Fibroblast of skin of abdomen (primary cell): ENCODE measurements at regions not wholly inside any gene's neighbourhood (a gene's known extent, or its start where the extent isn't known, plus 50 kb on each side); places are given as distances from the start of the nearest gene placed in this dataset.
"Not testable (repeated sequence)": the region's sequence is repeated elsewhere in the genome, so short reads cannot be mapped to it uniquely, and the experiment has no call there.

Experiments used
- DNase-seq: peaks from one replicate; pipeline ENCODE4 v3.0.0-alpha.2; 2013

- no peak for DNase-seq
Measured at GRCh38 chr6:3617681-3618311, 133.7 kb downstream of the PXDC1 start.

- DNase-seq = no peak
Measured at GRCh38 chr6:3617192-3617631, 134.3 kb downstream of the PXDC1 start.

- no peak for DNase-seq
Measured at GRCh38 chr6:3616565-3617176, 134.8 kb downstream of the PXDC1 start.

GRCh38 chr6:3615391-3616380 is 135.8 kb downstream of the PXDC1 start:
- DNase-seq = no peak

GRCh38 chr6:3614918-3615317 is 136.6 kb downstream of the PXDC1 start:
- DNase-seq = no peak

GRCh38 chr6:3613565-3613964 is 137.9 kb downstream of the PXDC1 start:
- not testable (repeated sequence) for DNase-seq

- DNase-seq = peak; percentile 93
Measured at GRCh38 chr6:3612341-3613041, 139.0 kb downstream of the PXDC1 start.

- DNase-seq = no peak
Measured at GRCh38 chr6:3610921-3611320, 140.6 kb downstream of the PXDC1 start.

GRCh38 chr6:3610206-3610605 is 141.3 kb downstream of the PXDC1 start:
- peak; percentile 52 for DNase-seq

GRCh38 chr6:3609388-3609787 is 142.1 kb downstream of the PXDC1 start:
- no peak for DNase-seq

GRCh38 chr6:3608159-3608558 is 143.4 kb downstream of the PXDC1 start:
- DNase-seq = no peak

GRCh38 chr6:3607599-3607998 is 143.9 kb downstream of the PXDC1 start:
- DNase-seq = no peak

- DNase-seq = no peak
Measured at GRCh38 chr6:3607171-3607570, 144.3 kb downstream of the PXDC1 start.

- no peak for DNase-seq
Measured at GRCh38 chr6:3603340-3604130, 146.7 kb upstream of the SLC22A23 start.

- DNase-seq = no peak
Measured at GRCh38 chr6:3601570-3601969, 144.7 kb upstream of the SLC22A23 start.

GRCh38 chr6:3597500-3598064 is 140.7 kb upstream of the SLC22A23 start:
- DNase-seq = no peak

GRCh38 chr6:3596766-3597165 is 139.9 kb upstream of the SLC22A23 start:
- DNase-seq = no peak

GRCh38 chr6:3594201-3594600 is 137.4 kb upstream of the SLC22A23 start:
- no peak for DNase-seq

- DNase-seq = no peak
Measured at GRCh38 chr6:3593161-3593560, 136.3 kb upstream of the SLC22A23 start.

GRCh38 chr6:3592371-3592941 is 135.6 kb upstream of the SLC22A23 start:
- DNase-seq = peak; percentile 93

GRCh38 chr6:3591970-3592369 is 135.1 kb upstream of the SLC22A23 start:
- peak; percentile 24 for DNase-seq
